Right lobe of liver (tissue), 6 donors: ENCODE measurements at regions not wholly inside any gene's neighbourhood (a gene's known extent, or its start where the extent isn't known, plus 50 kb on each side); places are given as distances from the start of the nearest gene placed in this dataset.
"Not testable (repeated sequence)": the region's sequence is repeated elsewhere in the genome, so short reads cannot be mapped to it uniquely, and the experiment has no call there.

ENCODE experiments used
- ATAC-seq, 4 donors: fragments of 200-7000 bp; cut with Tn5 transposase; one replicate each; pipeline ENCODE4 v1.9.1; 2020; ENCODE audit warnings: mild to moderate bottlenecking in 4 of 4, moderate library complexity in 4 of 4
- DNase-seq, 3 donors: peaks; one replicate each; pipeline ENCODE4 v3.0.0-alpha.2; 2020
- H3K27ac ChIP-seq, 3 donors: fragments of 200-600 bp; one replicate each; pipeline ENCODE4 v1.8.0; 2022
- H3K27me3 ChIP-seq, 2 donors: fragments of 200-600 bp; one replicate each; pipeline ENCODE4 v1.8.0; 2022
- H3K36me3 ChIP-seq, 4 donors: fragments of 200-600 bp; sonication (generic) in 1 of 4; one replicate each; pipeline versions ENCODE4 v1.5.1 to v1.8.0; 2017 to 2022; ENCODE audit warnings: control low read depth in 1 of 4
- H3K4me1 ChIP-seq, 4 donors: fragments of 200-600 bp; sonication (generic) in 1 of 4; one replicate each; pipeline versions ENCODE4 v1.5.1 to v1.8.0; 2017 to 2022; ENCODE audit warnings: control low read depth in 1 of 4
- H3K4me3 ChIP-seq, 3 donors: fragments of 200-600 bp; one replicate each; pipeline ENCODE4 v1.8.0; 2022
- H3K9me3 ChIP-seq, 4 donors: fragments of 200-600 bp; sonication (generic) in 1 of 4; one replicate each; pipeline versions ENCODE4 v1.5.1 to v1.8.0; 2017 to 2022; ENCODE audit warnings: control low read depth in 1 of 4
- CTCF ChIP-seq, 4 donors: fragments of 200-600 bp in 3 of 4; fragments of 450-650 bp in 1 of 4; IDR thresholded peaks; one replicate each; pipeline versions ENCODE4 v1.5.1 to v1.8.0; 2016 to 2022; ENCODE audit warnings: antibody characterized with exemption in 4 of 4, mild to moderate bottlenecking in 2 of 4
- POLR2A ChIP-seq: fragments of 450-650 bp; IDR thresholded peaks from one replicate; pipeline ENCODE4 v1.6.1; 2017; ENCODE audit warnings: antibody characterized with exemption, mild to moderate bottlenecking
- WGBS: methylation state at CpG from one replicate; pipeline ENCODE4 v1.1.6; 2018; ENCODE audit warnings: low coverage, low lambda C conversion rate; ENCODE audit not compliant: insufficient coverage; ENCODE audit errors: missing lambda C conversion rate; 5-methylcytosine and 5-hydroxymethylcytosine counted together
- intact Hi-C, 2 donors: fragments of 100-400 bp; cut with DNase I; formaldehyde crosslinking; loops; one replicate each; pipeline versions ENCODE4 v1.11.2 to v1.14.1; 2022
- donor health status: DM: no; HTN: yes; CAD: no.
- donor health status: DM: no; HTN: no; CAD: no.
- donor health status: DM: no; HTN: no; CAD: no.
- donor health status: DM: no; HTN: yes; CAD: no.
- donor health status: DM: no; HTN: yes; CAD: no.

GRCh38 chr21:18023157-18023556 lies 204.0 kb upstream of the C21orf91 start:
- no peak overlapping the region for H3K27ac ChIP-seq
- DNase-seq (no peak), ATAC-seq (no peak)
- intact Hi-C loops = no loop called here
- no peaks in the 10 kb centered on the region for H3K4me1 ChIP-seq
- no peaks in the 10 kb centered on the region for H3K9me3 ChIP-seq
- H3K27me3 ChIP-seq = no peaks in the 10 kb centered on the region
- H3K36me3 ChIP-seq = no peaks in the 10 kb centered on the region
- no peak overlapping the region for H3K4me3 ChIP-seq
- WGBS = 53% methylated on average over 4 of the region's 4 CpGs
- TF ChIP-seq CTCF (IDR thresholded peaks at IDR 0.05) (no peak), POLR2A (no peak)

- intact Hi-C loops = no loop called here
- DNase-seq (no peak), ATAC-seq (no peak)
- 37% methylated on average over 1 of the region's 1 CpG for WGBS
- H3K4me3 ChIP-seq = no peak overlapping the region
- H3K27me3 ChIP-seq = no peaks in the 10 kb centered on the region
- TF ChIP-seq CTCF (IDR thresholded peaks at IDR 0.05) = no peak
- no peak for TF ChIP-seq POLR2A
- H3K36me3 ChIP-seq = no peaks in the 10 kb centered on the region
- no peaks in the 10 kb centered on the region for H3K9me3 ChIP-seq
- no peaks in the 10 kb centered on the region for H3K4me1 ChIP-seq
- H3K27ac ChIP-seq = no peak overlapping the region
These were observed 188.0 kb upstream of the C21orf91 start for GRCh38 chr21:18007121-18007520.

GRCh38 chr21:18006691-18007090 lies 187.5 kb upstream of the C21orf91 start:
- no peak for ATAC-seq
- no peak for DNase-seq
- no peak for TF ChIP-seq CTCF (IDR thresholded peaks at IDR 0.05)
- TF ChIP-seq POLR2A = no peak
- H3K27me3 ChIP-seq = no peaks in the 10 kb centered on the region
- no peaks in the 10 kb centered on the region for H3K36me3 ChIP-seq
- no peaks in the 10 kb centered on the region for H3K4me1 ChIP-seq
- no peaks in the 10 kb centered on the region for H3K9me3 ChIP-seq
- no peak overlapping the region for H3K4me3 ChIP-seq
- intact Hi-C loops = no loop called here
- WGBS = 36% methylated on average over 2 of the region's 2 CpGs
- H3K27ac ChIP-seq = no peak overlapping the region

- no peaks in the 10 kb centered on the region for H3K4me1 ChIP-seq
- ATAC-seq = no peak
- WGBS = 48% methylated on average over 2 of the region's 2 CpGs
- intact Hi-C loops = no loop called here
- H3K27me3 ChIP-seq = no peaks in the 10 kb centered on the region
- no peaks in the 10 kb centered on the region for H3K9me3 ChIP-seq
- TF ChIP-seq POLR2A (no peak), CTCF (IDR thresholded peaks at IDR 0.05) (no peak)
- no peak overlapping the region for H3K4me3 ChIP-seq
- no peaks in the 10 kb centered on the region for H3K36me3 ChIP-seq
- no peak overlapping the region for H3K27ac ChIP-seq
- no peak for DNase-seq
These were observed 183.2 kb upstream of the C21orf91 start for GRCh38 chr21:18002393-18002792.

- TF ChIP-seq CTCF (IDR thresholded peaks at IDR 0.05) = no peak
- no peak for TF ChIP-seq POLR2A
- no peak overlapping the region for H3K27ac ChIP-seq
- WGBS = 53% methylated on average over 3 of the region's 3 CpGs
- H3K9me3 ChIP-seq = no peaks in the 10 kb centered on the region
- no peak for ATAC-seq
- no peaks in the 10 kb centered on the region for H3K36me3 ChIP-seq
- H3K4me1 ChIP-seq = no peaks in the 10 kb centered on the region
- no peak overlapping the region for H3K4me3 ChIP-seq
- no peak for DNase-seq
- intact Hi-C loops = no loop called here
- H3K27me3 ChIP-seq = no peaks in the 10 kb centered on the region
These were observed 182.0 kb upstream of the C21orf91 start for GRCh38 chr21:18000981-18001686.

- H3K27ac ChIP-seq, DNase-seq, ATAC-seq, H3K36me3 ChIP-seq, H3K9me3 ChIP-seq, H3K27me3 ChIP-seq, intact Hi-C loops, H3K4me3 ChIP-seq, H3K4me1 ChIP-seq: not testable (repeated sequence)
- 58% methylated on average over 3 of the region's 4 CpGs for WGBS
These were observed 179.4 kb upstream of the C21orf91 start for GRCh38 chr21:17998599-17998998.
